ENCODE measurements at regions not wholly inside any gene's neighbourhood (a gene's known extent, or its start where the extent isn't known, plus 50 kb on each side); places are given as distances from the start of the nearest gene placed in this dataset.

DNA sequence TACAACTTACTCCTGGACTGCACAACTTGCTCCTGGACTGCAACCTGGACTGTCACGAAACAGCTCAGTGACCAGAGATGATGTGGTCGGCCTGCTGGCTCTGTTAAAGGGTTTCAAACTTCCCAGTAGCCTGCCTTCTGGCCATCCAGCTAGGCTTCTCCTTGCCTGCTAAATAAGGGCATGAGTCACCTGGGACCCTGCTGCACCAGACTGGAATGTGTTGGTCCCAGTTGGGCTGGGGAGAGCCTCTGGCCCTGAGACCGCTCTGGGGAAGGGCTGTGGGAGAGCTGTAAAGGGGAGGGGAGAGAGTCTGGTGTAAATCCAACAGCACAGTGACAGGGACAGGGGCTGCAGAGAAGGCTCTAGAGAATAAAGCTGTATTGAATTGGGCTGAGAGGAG is 165.8 kb downstream of the VSIG4 start:
- no peak for TF ChIP-seq POLR2AphosphoS5 (IDR thresholded peaks at IDR 0.05; ENCODE audit: low read depth, low read length)
- no peak for TF ChIP-seq SP1 (IDR thresholded peaks at IDR 0.05; ENCODE audit: low read depth)
- no peak for TF ChIP-seq MAX (IDR thresholded peaks at IDR 0.05)
- TF ChIP-seq, protein P1, sequence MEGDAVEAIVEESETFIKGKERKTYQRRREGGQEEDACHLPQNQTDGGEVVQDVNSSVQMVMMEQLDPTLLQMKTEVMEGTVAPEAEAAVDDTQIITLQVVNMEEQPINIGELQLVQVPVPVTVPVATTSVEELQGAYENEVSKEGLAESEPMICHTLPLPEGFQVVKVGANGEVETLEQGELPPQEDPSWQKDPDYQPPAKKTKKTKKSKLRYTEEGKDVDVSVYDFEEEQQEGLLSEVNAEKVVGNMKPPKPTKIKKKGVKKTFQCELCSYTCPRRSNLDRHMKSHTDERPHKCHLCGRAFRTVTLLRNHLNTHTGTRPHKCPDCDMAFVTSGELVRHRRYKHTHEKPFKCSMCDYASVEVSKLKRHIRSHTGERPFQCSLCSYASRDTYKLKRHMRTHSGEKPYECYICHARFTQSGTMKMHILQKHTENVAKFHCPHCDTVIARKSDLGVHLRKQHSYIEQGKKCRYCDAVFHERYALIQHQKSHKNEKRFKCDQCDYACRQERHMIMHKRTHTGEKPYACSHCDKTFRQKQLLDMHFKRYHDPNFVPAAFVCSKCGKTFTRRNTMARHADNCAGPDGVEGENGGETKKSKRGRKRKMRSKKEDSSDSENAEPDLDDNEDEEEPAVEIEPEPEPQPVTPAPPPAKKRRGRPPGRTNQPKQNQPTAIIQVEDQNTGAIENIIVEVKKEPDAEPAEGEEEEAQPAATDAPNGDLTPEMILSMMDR (IDR thresholded peaks at IDR 0.05 in 2 of 3, conservative IDR thresholded peaks at IDR 0.05 in 1 of 3; ENCODE audit: borderline replicate concordance in 1 of 3, insufficient read depth in 1 of 3, low read depth in 2 of 3, low read length in 2 of 3), result no peak
- no peak for TF ChIP-seq ZFX (IDR thresholded peaks at IDR 0.05)
- TF ChIP-seq ATF3 (IDR thresholded peaks at IDR 0.05), result no peak
- TF ChIP-seq REST (IDR thresholded peaks at IDR 0.05; ENCODE audit: low read depth), result no peak
- TF ChIP-seq POLR2A (IDR thresholded peaks at IDR 0.05; ENCODE audit: borderline replicate concordance, extremely low read depth, insufficient read depth, insufficient read length), result no peak
- TF ChIP-seq EZH2 (IDR thresholded peaks at IDR 0.05), result no peak
- no peak for TF ChIP-seq JUND (IDR thresholded peaks at IDR 0.05)
- no peak for TF ChIP-seq EZH2phosphoT487 (IDR thresholded peaks at IDR 0.05; ENCODE audit: borderline replicate concordance)
- no peak for TF ChIP-seq EGR1 (IDR thresholded peaks at IDR 0.05; ENCODE audit: low read depth)
- TF ChIP-seq ZNF274 (IDR thresholded peaks at IDR 0.05; ENCODE audit: low read depth, low read length), result no peak
- TF ChIP-seq ELF1 (IDR thresholded peaks at IDR 0.05; ENCODE audit: borderline replicate concordance, low read depth), result no peak
